ENCODE measurements at regions not wholly inside any gene's neighbourhood (a gene's known extent, or its start where the extent isn't known, plus 50 kb on each side); places are given as distances from the start of the nearest gene placed in this dataset.

DNA sequence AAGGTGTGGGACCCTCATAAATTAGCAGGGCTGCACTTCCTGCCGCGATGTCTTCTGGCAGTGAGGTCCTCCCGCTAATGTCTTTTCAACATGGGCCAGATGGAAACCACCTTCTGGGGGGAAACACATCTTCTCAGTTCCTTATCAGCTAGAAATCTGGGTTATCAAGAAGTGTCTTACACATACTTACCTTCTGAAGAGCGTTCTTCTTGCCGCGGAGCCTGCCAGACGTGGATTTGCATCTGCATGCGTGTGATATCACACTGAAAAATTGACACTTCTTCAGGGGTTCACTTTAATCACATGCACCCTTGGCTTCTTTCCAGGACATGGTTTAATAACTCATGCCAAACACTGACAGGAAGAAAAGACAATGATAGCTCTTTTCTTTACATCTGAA is 163.5 kb upstream of the SOX11 start:
- Mint-ChIP-seq H3K27me3 (no peaks in the 10 kb centered on the region), H3K4me1 (no peaks in the 10 kb centered on the region), H3K27ac (no peak overlapping the region), H3K4me3 (no peak overlapping the region), H3K36me3 (no peaks in the 10 kb centered on the region), H3K9me3 (peaks cover 0 to 2% (median 0%) of the 10 kb centered on the region in 8 donors)
- no peak overlapping the region for H3K4me3 ChIP-seq (ENCODE audit: low read length in 2 of 2)
- CTCF ChIA-PET (ENCODE audit: partially characterized antibody): no interaction called here
- no peaks in the 10 kb centered on the region for H3K9me3 ChIP-seq (ENCODE audit: control insufficient read depth in 1 of 2, low read length in 2 of 2)
- no peaks in the 10 kb centered on the region for H3K4me1 ChIP-seq (ENCODE audit: insufficient read depth, low read length)
- no peaks in the 10 kb centered on the region for H3K36me3 ChIP-seq (ENCODE audit: insufficient read depth, low read length)
- DNase-seq: no peak
- intact Hi-C loops (cut with micrococcal nuclease): no loop called here
- no peaks in the 10 kb centered on the region for H3K27me3 ChIP-seq (ENCODE audit: insufficient read depth, low read length)
- no peak overlapping the region for H3K27ac ChIP-seq (ENCODE audit: low read depth, low read length)
- POLR2A ChIA-PET (ENCODE audit: partially characterized antibody): no interaction called here

DNA sequence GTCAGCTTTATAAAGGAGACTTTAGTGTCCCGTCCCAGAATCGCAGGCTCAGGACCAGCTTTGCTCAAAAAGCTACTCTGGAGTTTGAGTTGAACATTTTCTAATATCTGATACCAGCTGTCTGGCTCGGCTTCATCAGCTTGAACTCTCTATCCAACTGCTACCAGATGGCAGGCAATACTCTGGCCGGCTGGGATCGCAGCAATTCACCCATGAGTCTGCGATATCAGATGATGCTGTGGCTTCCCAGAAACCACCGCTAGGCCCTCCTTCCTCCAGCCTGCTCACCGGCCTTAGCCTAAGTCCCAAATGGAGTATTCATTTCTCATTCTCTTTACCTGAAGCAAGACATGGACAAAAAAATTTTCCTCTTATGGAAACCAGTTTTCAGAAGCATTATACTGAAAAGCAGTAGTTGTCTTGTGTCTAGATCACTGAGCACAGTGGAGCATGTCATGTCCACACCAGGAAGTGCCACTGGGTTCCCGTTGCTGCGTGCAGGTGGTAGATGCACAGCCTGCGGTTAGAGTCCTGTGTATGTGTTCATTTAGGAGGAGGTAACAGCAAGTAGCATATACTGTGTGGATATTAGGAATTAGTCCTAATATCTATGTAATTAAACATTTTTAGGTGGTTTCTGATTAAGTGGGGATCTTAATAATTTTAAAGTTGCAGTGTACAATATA is 162.0 kb upstream of the SOX11 start:
- H3K4me3 ChIP-seq (ENCODE audit: low read length in 2 of 2): no peak overlapping the region
- H3K27me3 ChIP-seq (ENCODE audit: insufficient read depth, low read length): no peaks in the 10 kb centered on the region
- no peaks in the 10 kb centered on the region for H3K36me3 Mint-ChIP-seq
- H3K4me1 ChIP-seq (ENCODE audit: insufficient read depth, low read length): no peaks in the 10 kb centered on the region
- no peak overlapping the region for H3K27ac ChIP-seq (ENCODE audit: low read depth, low read length)
- peaks cover 0 to 2% (median 0%) of the 10 kb centered on the region in 8 donors for H3K9me3 Mint-ChIP-seq
- no peaks in the 10 kb centered on the region for H3K4me1 Mint-ChIP-seq
- H3K4me3 Mint-ChIP-seq: no peak overlapping the region
- no peak for DNase-seq
- CTCF ChIA-PET (ENCODE audit: partially characterized antibody): no interaction called here
- no peak overlapping the region for H3K27ac Mint-ChIP-seq
- H3K36me3 ChIP-seq (ENCODE audit: insufficient read depth, low read length): no peaks in the 10 kb centered on the region
- H3K9me3 ChIP-seq (ENCODE audit: control insufficient read depth in 1 of 2, low read length in 2 of 2): no peaks in the 10 kb centered on the region
- POLR2A ChIA-PET (ENCODE audit: partially characterized antibody): no interaction called here
- intact Hi-C loops (cut with micrococcal nuclease): no loop called here
- H3K27me3 Mint-ChIP-seq: no peaks in the 10 kb centered on the region

DNA sequence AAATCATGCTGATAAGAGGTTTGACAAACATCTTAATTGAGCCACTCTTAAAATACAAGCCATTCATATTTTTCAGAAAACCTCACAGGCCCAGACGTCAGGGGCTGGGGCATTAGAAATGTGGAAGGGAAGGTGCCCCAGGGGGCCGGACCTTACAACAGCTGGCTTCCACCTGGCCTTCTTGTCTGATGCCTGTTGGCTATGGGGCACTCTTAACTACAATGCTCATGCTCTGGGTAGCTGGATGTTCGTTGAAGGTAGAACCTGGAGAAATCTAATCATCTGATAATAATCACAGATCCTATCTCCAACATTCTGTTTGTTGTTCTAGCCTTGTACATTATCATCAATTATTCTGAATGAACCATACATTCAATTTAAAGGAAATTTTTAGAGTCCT is 156.9 kb upstream of the SOX11 start:
- Histone ChIP-seq H3K4me3 (ENCODE audit: low read length in 2 of 2) (no peak overlapping the region), H3K36me3 (ENCODE audit: insufficient read depth, low read length) (no peaks in the 10 kb centered on the region), H3K27ac (ENCODE audit: low read depth, low read length) (no peak overlapping the region), H3K9me3 (ENCODE audit: control insufficient read depth in 1 of 2, low read length in 2 of 2) (no peaks in the 10 kb centered on the region), H3K27me3 (ENCODE audit: insufficient read depth, low read length) (no peaks in the 10 kb centered on the region), H3K4me1 (ENCODE audit: insufficient read depth, low read length) (no peaks in the 10 kb centered on the region)
- H3K4me3 Mint-ChIP-seq: no peak overlapping the region
- ChIA-PET CTCF (ENCODE audit: partially characterized antibody) (no interaction called here), POLR2A (ENCODE audit: partially characterized antibody) (no interaction called here)
- no peak overlapping the region for H3K27ac Mint-ChIP-seq
- peaks cover 0 to 8% (median 4%) of the 10 kb centered on the region in 8 donors for H3K9me3 Mint-ChIP-seq
- intact Hi-C loops (cut with micrococcal nuclease): no loop called here
- no peaks in the 10 kb centered on the region for H3K4me1 Mint-ChIP-seq
- DNase-seq: no peak
- no peaks in the 10 kb centered on the region for H3K27me3 Mint-ChIP-seq
- no peaks in the 10 kb centered on the region for H3K36me3 Mint-ChIP-seq

DNA sequence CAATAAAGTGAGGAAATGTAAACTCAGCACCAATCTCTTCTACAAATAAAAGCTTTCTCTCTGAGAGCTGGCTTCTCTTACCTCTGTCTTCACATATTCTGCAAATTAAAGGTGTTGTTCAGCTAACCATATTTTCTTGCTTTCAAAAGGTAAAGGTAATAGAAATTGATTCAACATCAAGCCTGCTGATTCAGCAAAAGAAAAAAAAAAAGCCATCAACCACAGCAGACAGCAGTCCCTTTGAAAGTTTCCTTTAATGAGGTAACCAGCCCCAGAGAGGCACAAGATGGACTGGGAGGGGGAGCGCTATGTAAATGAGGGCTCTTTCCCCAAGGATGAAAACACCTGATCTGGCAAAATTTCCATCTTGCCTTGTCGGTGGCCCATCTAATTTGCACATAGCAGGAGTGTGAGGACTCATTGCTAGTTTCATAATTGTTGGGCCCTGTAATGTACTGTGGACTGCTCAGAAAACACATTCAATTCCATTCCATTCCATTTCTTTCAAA is 154.9 kb upstream of the SOX11 start:
- H3K27me3 ChIP-seq (ENCODE audit: insufficient read depth, low read length): no peaks in the 10 kb centered on the region
- POLR2A ChIA-PET (ENCODE audit: partially characterized antibody): no interaction called here
- Mint-ChIP-seq H3K27me3 (no peaks in the 10 kb centered on the region), H3K9me3 (peaks cover 0 to 8% (median 4%) of the 10 kb centered on the region in 8 donors), H3K4me1 (no peaks in the 10 kb centered on the region), H3K27ac (no peak overlapping the region), H3K36me3 (no peaks in the 10 kb centered on the region), H3K4me3 (no peak overlapping the region)
- H3K36me3 ChIP-seq (ENCODE audit: insufficient read depth, low read length): no peaks in the 10 kb centered on the region
- no peak overlapping the region for H3K27ac ChIP-seq (ENCODE audit: low read depth, low read length)
- DNase-seq: no peak
- CTCF ChIA-PET (ENCODE audit: partially characterized antibody): no interaction called here
- no peaks in the 10 kb centered on the region for H3K4me1 ChIP-seq (ENCODE audit: insufficient read depth, low read length)
- H3K4me3 ChIP-seq (ENCODE audit: low read length in 2 of 2): no peak overlapping the region
- intact Hi-C loops (cut with micrococcal nuclease): no loop called here
- H3K9me3 ChIP-seq (ENCODE audit: control insufficient read depth in 1 of 2, low read length in 2 of 2): no peaks in the 10 kb centered on the region

DNA sequence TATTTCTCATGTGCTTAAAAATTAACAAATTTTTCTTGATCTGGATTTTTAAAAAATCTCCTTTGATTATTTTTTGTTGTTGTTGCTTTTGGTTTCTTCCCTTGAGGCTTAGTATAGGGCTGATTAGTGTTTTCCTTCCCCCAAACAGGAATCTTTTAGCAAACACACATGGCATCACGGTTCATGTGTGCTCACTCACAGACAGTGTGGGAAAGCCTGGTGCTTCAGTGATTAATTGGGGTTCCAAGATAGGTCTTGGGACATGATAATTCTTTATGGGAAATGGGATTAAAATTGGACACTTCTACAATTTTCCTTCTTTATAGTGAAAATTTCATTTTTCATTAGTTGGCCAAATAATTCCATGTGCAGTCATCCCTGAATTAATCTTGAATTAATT is 153.9 kb upstream of the SOX11 start:
- Mint-ChIP-seq H3K36me3 (no peaks in the 10 kb centered on the region), H3K9me3 (peaks cover 0 to 14% (median 9%) of the 10 kb centered on the region in 8 donors), H3K27me3 (no peaks in the 10 kb centered on the region), H3K4me3 (no peak overlapping the region), H3K4me1 (no peaks in the 10 kb centered on the region), H3K27ac (no peak overlapping the region)
- ChIA-PET POLR2A (ENCODE audit: partially characterized antibody) (no interaction called here), CTCF (ENCODE audit: partially characterized antibody) (no interaction called here)
- H3K4me1 ChIP-seq (ENCODE audit: insufficient read depth, low read length): no peaks in the 10 kb centered on the region
- no peaks in the 10 kb centered on the region for H3K36me3 ChIP-seq (ENCODE audit: insufficient read depth, low read length)
- H3K27ac ChIP-seq (ENCODE audit: low read depth, low read length): no peak overlapping the region
- H3K9me3 ChIP-seq (ENCODE audit: control insufficient read depth in 1 of 2, low read length in 2 of 2): no peaks in the 10 kb centered on the region
- no peak for DNase-seq
- intact Hi-C loops (cut with micrococcal nuclease): no loop called here
- H3K27me3 ChIP-seq (ENCODE audit: insufficient read depth, low read length): no peaks in the 10 kb centered on the region
- no peak overlapping the region for H3K4me3 ChIP-seq (ENCODE audit: low read length in 2 of 2)

DNA sequence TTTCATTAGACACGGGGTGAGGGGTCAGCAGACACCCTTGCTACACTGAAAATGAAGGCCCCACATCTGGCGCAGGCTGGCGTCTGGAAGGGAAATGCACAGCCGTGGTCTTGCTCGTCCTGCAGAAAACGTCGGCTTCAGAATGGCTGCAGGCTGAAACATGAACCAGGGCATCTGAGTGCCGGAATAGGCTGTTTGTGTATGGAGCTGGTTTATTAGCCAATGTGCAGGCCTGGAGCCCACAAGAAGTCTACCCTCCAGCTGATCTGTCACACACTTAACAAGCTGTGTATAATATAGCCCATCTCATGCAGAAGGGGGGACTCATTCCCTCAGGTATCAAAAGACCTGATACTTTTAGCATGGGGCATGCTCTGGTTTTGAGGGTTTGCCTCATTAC is 153.4 kb upstream of the SOX11 start:
- H3K9me3 Mint-ChIP-seq: peaks cover 0 to 18% (median 13%) of the 10 kb centered on the region in 8 donors
- no peaks in the 10 kb centered on the region for H3K4me1 Mint-ChIP-seq
- no peak overlapping the region for H3K4me3 ChIP-seq (ENCODE audit: low read length in 2 of 2)
- H3K27ac ChIP-seq (ENCODE audit: low read depth, low read length): no peak overlapping the region
- DNase-seq: no peak
- H3K4me1 ChIP-seq (ENCODE audit: insufficient read depth, low read length): no peaks in the 10 kb centered on the region
- H3K4me3 Mint-ChIP-seq: no peak overlapping the region
- ChIA-PET CTCF (ENCODE audit: partially characterized antibody) (no interaction called here), POLR2A (ENCODE audit: partially characterized antibody) (no interaction called here)
- no peak overlapping the region for H3K27ac Mint-ChIP-seq
- no peaks in the 10 kb centered on the region for H3K36me3 ChIP-seq (ENCODE audit: insufficient read depth, low read length)
- no peaks in the 10 kb centered on the region for H3K36me3 Mint-ChIP-seq
- no peaks in the 10 kb centered on the region for H3K9me3 ChIP-seq (ENCODE audit: control insufficient read depth in 1 of 2, low read length in 2 of 2)
- intact Hi-C loops (cut with micrococcal nuclease): no loop called here
- H3K27me3 ChIP-seq (ENCODE audit: insufficient read depth, low read length): no peaks in the 10 kb centered on the region
- H3K27me3 Mint-ChIP-seq: no peaks in the 10 kb centered on the region

DNA sequence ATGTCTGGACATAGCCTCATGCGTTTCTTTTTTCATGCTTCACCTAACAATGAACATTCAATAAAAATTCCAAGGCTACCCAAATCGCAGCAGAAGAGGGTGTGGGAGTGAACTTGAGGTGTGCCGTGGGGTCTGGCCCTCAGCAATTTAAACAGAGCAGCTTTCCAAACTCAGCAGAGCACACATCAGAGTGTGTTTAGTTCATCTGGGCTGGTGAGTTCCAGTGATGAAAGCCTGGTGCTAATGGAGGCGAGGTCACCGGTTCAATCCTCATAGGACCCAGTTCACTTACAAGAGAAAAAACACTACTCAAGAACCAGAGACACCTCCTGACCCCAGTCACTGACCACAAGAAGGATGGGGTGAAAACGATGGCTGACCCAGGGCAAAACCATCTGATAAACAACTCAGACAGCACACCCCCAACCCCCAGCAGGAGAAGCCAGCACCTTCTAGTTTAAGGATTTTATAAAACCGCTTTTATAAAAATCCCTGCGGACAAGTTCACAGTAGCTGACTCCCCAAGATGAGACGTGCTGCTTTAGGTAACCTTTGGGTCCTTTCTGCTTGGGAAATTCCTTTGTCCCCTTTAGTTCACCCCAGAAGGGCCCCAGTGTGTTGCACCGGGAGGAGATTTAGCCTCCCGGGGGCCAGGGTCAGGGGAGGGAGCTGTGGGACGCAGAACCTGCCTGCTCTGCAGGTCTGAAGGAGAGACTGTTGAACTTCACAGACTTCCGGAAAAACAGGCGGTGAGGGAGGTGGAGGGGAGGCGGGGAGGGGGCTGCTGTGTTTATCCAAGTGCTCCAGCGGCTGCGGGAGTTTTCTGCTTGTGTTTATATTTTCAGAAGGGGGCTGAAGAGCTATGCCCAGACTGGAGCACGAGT is 152.7 kb upstream of the SOX11 start:
- H3K9me3 Mint-ChIP-seq: peaks cover 0 to 21% (median 16%) of the 10 kb centered on the region in 8 donors
- POLR2A ChIA-PET (ENCODE audit: partially characterized antibody): no interaction called here

More for the DNA sequence above, 152.7 kb upstream of the SOX11 start:
- Histone ChIP-seq H3K27me3 (ENCODE audit: insufficient read depth, low read length) (no peaks in the 10 kb centered on the region), H3K4me1 (ENCODE audit: insufficient read depth, low read length) (no peaks in the 10 kb centered on the region), H3K36me3 (ENCODE audit: insufficient read depth, low read length) (no peaks in the 10 kb centered on the region), H3K9me3 (ENCODE audit: control insufficient read depth in 1 of 2, low read length in 2 of 2) (peaks cover 0 to 3% of the 10 kb centered on the region in 2 donors), H3K4me3 (ENCODE audit: low read length in 2 of 2) (no peak overlapping the region), H3K27ac (ENCODE audit: low read depth, low read length) (no peak overlapping the region)
- Mint-ChIP-seq H3K4me3 (no peak overlapping the region), H3K4me1 (no peaks in the 10 kb centered on the region), H3K36me3 (no peaks in the 10 kb centered on the region), H3K27me3 (no peaks in the 10 kb centered on the region), H3K27ac (no peak overlapping the region)
- CTCF ChIA-PET (ENCODE audit: partially characterized antibody): no interaction called here
- intact Hi-C loops (cut with micrococcal nuclease): no loop called here
- DNase-seq: no peak

All from CD4-positive, alpha-beta memory T cell (primary cell).